ENCODE measurements at regions not wholly inside any gene's neighbourhood (a gene's known extent, or its start where the extent isn't known, plus 50 kb on each side); places are given as distances from the start of the nearest gene placed in this dataset.

DNA sequence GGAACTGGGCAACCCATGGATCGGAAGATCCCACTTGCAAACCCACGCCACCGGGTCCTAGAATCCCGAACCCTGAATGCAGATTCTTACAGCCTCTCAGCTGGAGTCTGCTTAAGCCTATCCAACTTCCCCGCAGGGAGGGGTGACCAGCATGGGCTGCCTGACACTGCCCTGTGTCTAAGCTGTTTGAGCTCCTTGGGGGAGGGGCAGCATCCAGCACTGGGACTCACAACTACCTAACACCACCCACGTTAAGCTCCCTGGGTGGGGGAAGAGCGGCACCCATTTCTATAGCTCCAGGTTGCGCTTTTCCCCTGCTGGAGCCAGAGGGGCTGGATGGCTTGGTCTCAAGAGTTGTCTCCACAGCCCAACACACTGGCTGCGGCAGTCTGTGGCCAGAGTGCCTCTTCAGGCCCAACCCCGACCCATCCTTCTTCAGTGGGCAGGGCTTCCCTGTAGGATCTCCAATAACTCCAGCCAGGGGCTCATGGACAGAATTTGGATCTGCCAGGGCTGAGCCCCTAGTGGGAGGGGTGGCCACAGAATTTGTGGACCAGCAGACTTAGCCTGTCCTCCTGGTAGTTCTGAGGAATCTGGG, 649.2 kb downstream of the TUSC7 start:
- no peak for TF ChIP-seq CTCF (IDR thresholded peaks at IDR 0.05; ENCODE audit: low read depth, low read length)
- TF ChIP-seq POLR2A (IDR thresholded peaks at IDR 0.05; ENCODE audit: extremely low read depth, insufficient read length) = no peak
